ENCODE measurements at regions not wholly inside any gene's neighbourhood (a gene's known extent, or its start where the extent isn't known, plus 50 kb on each side); places are given as distances from the start of the nearest gene placed in this dataset.

GRCh38 chr3:181487236-181487978 is 224.3 kb upstream of the SOX2 start:
- Histone ChIP-seq H3K4me3 (ENCODE audit: extremely low read depth in 1 of 4, insufficient read depth in 2 of 4, low read depth in 3 of 4, low read length in 4 of 4) (no peak overlapping the region), H2BK120ac (replicated peaks; ENCODE audit: low read depth, low read length) (no peak overlapping the region), H4K8ac (ENCODE audit: extremely low read depth, insufficient read depth, low read length) (no peak overlapping the region), H2BK12ac (ENCODE audit: low read depth, low read length) (no peak overlapping the region), H3K79me2 (ENCODE audit: control insufficient read depth in 1 of 2, insufficient read depth in 2 of 2, low read length in 2 of 2) (no peaks in the 10 kb centered on the region), H3K27ac (ENCODE audit: low read depth, low read length) (no peak overlapping the region), H2AK5ac (ENCODE audit: low read depth, low read length) (no peak overlapping the region), H3K27me3 (replicated peaks in 1 of 4; ENCODE audit: control insufficient read depth in 3 of 4, extremely low read depth in 1 of 4, insufficient read depth in 3 of 4, low read length in 3 of 4) (no peaks in the 10 kb centered on the region), H4K5ac (ENCODE audit: insufficient read length, low read depth, low read length) (no peak overlapping the region), H3K18ac (ENCODE audit: extremely low read depth, low read length) (no peak overlapping the region), H3K36me3 (ENCODE audit: control insufficient read depth in 2 of 4, insufficient read depth in 4 of 4, low read length in 3 of 4) (no peaks in the 10 kb centered on the region), H3K4me1 (replicated peaks in 1 of 4; ENCODE audit: control insufficient read depth in 3 of 4, insufficient read depth in 4 of 4, low read length in 3 of 4) (no peaks in the 10 kb centered on the region; a peak in 1 of 7 replicates), H3K9ac (replicated peaks in 1 of 4; ENCODE audit: extremely low read depth in 1 of 4, low read depth in 3 of 4, low read length in 3 of 4) (no peak overlapping the region), H3K4ac (replicated peaks; ENCODE audit: insufficient read length, low read depth, low read length) (no peak overlapping the region), H3K9me3 (ENCODE audit: insufficient read depth in 2 of 2, low read depth in 1 of 2, low read length in 1 of 2) (no peaks in the 10 kb centered on the region), H2BK5ac (ENCODE audit: low read depth, low read length) (no peak overlapping the region), H4K91ac (replicated peaks; ENCODE audit: insufficient read length, low read length) (no peak overlapping the region), H3K23me2 (ENCODE audit: low read depth, low read length) (no peaks in the 10 kb centered on the region), H3K56ac (replicated peaks; ENCODE audit: insufficient read length, low read depth, low read length) (no peak overlapping the region), H3K23ac (ENCODE audit: insufficient read length) (no peak overlapping the region), H2BK15ac (ENCODE audit: low read length) (no peak overlapping the region), H3K14ac (ENCODE audit: insufficient read length) (no peak overlapping the region), H3K4me2 (ENCODE audit: insufficient read depth in 1 of 2, low read depth in 2 of 2, low read length in 2 of 2) (no peak overlapping the region), H2BK20ac (ENCODE audit: low read length) (no peak overlapping the region), H3K79me1 (ENCODE audit: low read depth, low read length) (no peaks in the 10 kb centered on the region), H2AFZ (ENCODE audit: low read length) (0 out of 2 replicates have a peak overlapping the region, but pooled peaks have one; percentile 48), H4K20me1 (replicated peaks in 1 of 2; ENCODE audit: control insufficient read depth in 1 of 2, insufficient read depth in 2 of 2, low read length in 2 of 2) (no peaks in the 10 kb centered on the region)
- DNase-seq (ENCODE audit: low read depth in 1 of 2, low spot score in 2 of 2): no peak
- no peak for FAIRE-seq
- CTCF ChIA-PET (ENCODE audit: partially characterized antibody): no interaction called here
- WGBS, 2 experiments (ENCODE audit: extremely low coverage in 1 of 2, insufficient coverage in 1 of 2, insufficient read length in 1 of 2, insufficient replicate concordance in 2 of 2, low coverage in 1 of 2, low lambda C conversion rate in 2 of 2, missing lambda C conversion rate in 1 of 2): 95% methylated on average over 5 of the region's 5 CpGs; no CpG with 5 or more reads in 1 of the 2 experiments
- POLR2A ChIA-PET (ENCODE audit: partially characterized antibody): no interaction called here
- no peak for TF ChIP-seq TAF7 (optimal IDR thresholded peaks at IDR 0.05; ENCODE audit: borderline replicate concordance, low read depth, low read length)
- TF ChIP-seq POU5F1 (IDR thresholded peaks at IDR 0.05; ENCODE audit: low read depth, low read length): no peak
